Hepatocyte (in vitro differentiated cells): ENCODE measurements at regions not wholly inside any gene's neighbourhood (a gene's known extent, or its start where the extent isn't known, plus 50 kb on each side); places are given as distances from the start of the nearest gene placed in this dataset.

Source experiments
- DNase-seq: peaks from one replicate; pipeline ENCODE4 v3.0.0-alpha.2; 2016; ENCODE audit warnings: low spot score
- H2AFZ ChIP-seq: fragments of 200-600 bp; sonication (generic); 2 replicates; pipeline ENCODE4 v1.6.0; 2016; ENCODE audit warnings: antibody characterized with exemption, mild to moderate bottlenecking
- H3K27ac ChIP-seq: fragments of 200-600 bp; sonication (generic); 2 replicates; pipeline ENCODE4 v1.5.1; 2016; ENCODE audit warnings: mild to moderate bottlenecking
- H3K27me3 ChIP-seq: fragments of 200-600 bp; sonication (generic); 2 replicates; pipeline ENCODE4 v1.6.1; 2016
- H3K36me3 ChIP-seq: fragments of 200-600 bp; sonication (generic); replicated peaks from 2 replicates; pipeline ENCODE4 v1.5.1; 2016; ENCODE audit warnings: low read depth; ENCODE audit not compliant: insufficient read depth
- H3K4me1 ChIP-seq: fragments of 200-600 bp; sonication (generic); 2 replicates; pipeline ENCODE4 v1.5.1; 2016; ENCODE audit warnings: mild to moderate bottlenecking, moderate library complexity; ENCODE audit not compliant: insufficient read depth
- H3K4me2 ChIP-seq: fragments of 200-600 bp; sonication (generic); 2 replicates; pipeline ENCODE4 v1.6.0; 2016
- H3K4me3 ChIP-seq: fragments of 200-600 bp; sonication (generic); 2 replicates; pipeline ENCODE4 v1.5.1; 2016; ENCODE audit warnings: mild to moderate bottlenecking
- H3K79me2 ChIP-seq: fragments of 200-600 bp; sonication (generic); 2 replicates; pipeline ENCODE4 v1.6.0; 2017; ENCODE audit warnings: mild to moderate bottlenecking
- H3K9me2 ChIP-seq: fragments of 200-600 bp; sonication (generic); replicated peaks from 2 replicates; pipeline ENCODE4 v1.6.0; 2017; ENCODE audit warnings: mild to moderate bottlenecking; ENCODE audit not compliant: insufficient read depth
- H3K9me3 ChIP-seq: fragments of 200-600 bp; sonication (generic); 2 replicates; pipeline ENCODE4 v1.5.1; 2016; ENCODE audit warnings: low read depth, mild to moderate bottlenecking
- H4K20me1 ChIP-seq: fragments of 200-600 bp; sonication (generic); 2 replicates; pipeline ENCODE4 v1.6.0; 2016; ENCODE audit warnings: mild to moderate bottlenecking; ENCODE audit not compliant: insufficient read depth, poor library complexity, severe bottlenecking
- CTCF ChIP-seq: fragments of 200-600 bp; sonication (generic); IDR thresholded peaks from 2 replicates; pipeline ENCODE4 v1.5.1; 2016; ENCODE audit warnings: antibody characterized with exemption, mild to moderate bottlenecking; ENCODE audit not compliant: poor library complexity
- EZH2 ChIP-seq: fragments of 200-600 bp; sonication (generic); IDR thresholded peaks from 2 replicates; pipeline ENCODE4 v1.6.1; 2016; ENCODE audit warnings: antibody characterized with exemption, mild to moderate bottlenecking, borderline replicate concordance
- EZH2phosphoT487 ChIP-seq: fragments of 200-600 bp; sonication (generic); IDR thresholded peaks from one replicate; pipeline ENCODE4 v1.6.1; 2018; ENCODE audit warnings: antibody characterized with exemption, mild to moderate bottlenecking, low read depth, moderate library complexity; ENCODE audit not compliant: unreplicated experiment, severe bottlenecking
- WGBS: methylation state at CpG from one replicate; pipeline ENCODE4 v1.1.6; 2016; ENCODE audit warnings: low lambda C conversion rate; ENCODE audit errors: missing lambda C conversion rate; 5-methylcytosine and 5-hydroxymethylcytosine counted together

- Histone ChIP-seq H3K9me2 (no peaks in the 10 kb centered on the region), H4K20me1 (no peaks in the 10 kb centered on the region), H3K79me2 (no peaks in the 10 kb centered on the region), H3K36me3 (no peaks in the 10 kb centered on the region), H3K27ac (no peak overlapping the region), H3K9me3 (no peaks in the 10 kb centered on the region), H2AFZ (no peak overlapping the region), H3K4me2 (no peak overlapping the region), H3K4me3 (no peak overlapping the region), H3K27me3 (no peaks in the 10 kb centered on the region), H3K4me1 (no peaks in the 10 kb centered on the region)
- no peak for DNase-seq
- no peak for TF ChIP-seq CTCF
- no peak for TF ChIP-seq EZH2
- TF ChIP-seq EZH2phosphoT487: no peak
Observed at GRCh38 chr6:113405326-113406047, 451.7 kb upstream of the MARCKS start.

GRCh38 chr6:113406048-113406695 lies 451.0 kb upstream of the MARCKS start:
- Histone ChIP-seq H3K4me1 (no peaks in the 10 kb centered on the region), H3K27me3 (no peaks in the 10 kb centered on the region), H3K9me3 (no peaks in the 10 kb centered on the region), H3K4me3 (no peak overlapping the region), H4K20me1 (no peaks in the 10 kb centered on the region), H3K4me2 (no peak overlapping the region), H3K36me3 (no peaks in the 10 kb centered on the region), H3K79me2 (no peaks in the 10 kb centered on the region), H3K27ac (no peak overlapping the region), H2AFZ (no peak overlapping the region), H3K9me2 (no peaks in the 10 kb centered on the region)
- no peak for DNase-seq
- TF ChIP-seq EZH2phosphoT487 (no peak), CTCF (no peak), EZH2 (no peak)
- 95% methylated on average over 4 of the region's 4 CpGs for WGBS

DNA sequence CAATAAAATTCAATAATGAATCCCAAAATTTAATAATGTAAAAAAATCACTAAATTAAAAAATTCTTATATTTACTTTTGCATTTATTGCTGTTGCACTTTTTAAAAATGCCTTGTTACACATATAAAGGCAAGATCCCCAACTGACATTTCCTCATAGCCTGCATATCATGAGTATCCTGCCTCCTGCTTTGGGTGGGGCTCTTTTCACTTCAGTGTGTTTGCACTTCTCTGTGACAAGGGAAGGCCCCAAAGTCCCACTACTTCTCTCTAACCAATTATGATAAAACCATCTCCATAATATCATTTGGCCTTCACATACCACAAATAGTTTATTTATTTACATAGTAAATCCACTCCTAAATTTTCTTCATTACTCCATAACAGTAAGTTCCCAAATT lies 446.1 kb upstream of the MARCKS start:
- TF ChIP-seq EZH2: no peak
- TF ChIP-seq EZH2phosphoT487: no peak
- no peak for TF ChIP-seq CTCF
- Histone ChIP-seq H3K9me2 (no peaks in the 10 kb centered on the region), H3K4me3 (no peak overlapping the region), H3K4me1 (no peaks in the 10 kb centered on the region), H4K20me1 (no peaks in the 10 kb centered on the region), H3K9me3 (no peaks in the 10 kb centered on the region), H3K27ac (no peak overlapping the region), H3K27me3 (no peaks in the 10 kb centered on the region), H2AFZ (no peak overlapping the region), H3K36me3 (no peaks in the 10 kb centered on the region), H3K79me2 (no peaks in the 10 kb centered on the region), H3K4me2 (no peak overlapping the region)
- peak; percentile 13 for DNase-seq
